Activated naive CD8-positive, alpha-beta T cell treated with anti-CD3 and anti-CD28 coated beads, Interleukin-2, amount 10 ng/mL, durations not matched to agents 7 days and 5 days (primary cell): ENCODE measurements at regions not wholly inside any gene's neighbourhood (a gene's known extent, or its start where the extent isn't known, plus 50 kb on each side); places are given as distances from the start of the nearest gene placed in this dataset.

Experiments
- ATAC-seq: fragments of 150-1000 bp; cut with Tn5 transposase; one replicate; pipeline ENCODE4 v1.10.0; 2021; ENCODE audit warnings: low read depth, moderate library complexity
- POLR2A ChIA-PET: fragments of 350-600 bp; sonication (Branson Sonifier 250); formaldehyde crosslinking; loops from one replicate; lab custom pipeline; 2021; ENCODE audit warnings: antibody characterized with exemption; lab: Charles Lee
- DNase-seq: peaks from one replicate; pipeline ENCODE4 v3.0.0; 2021
- H3K27ac Mint-ChIP-seq: one replicate; pipeline ENCODE4 v1.8.0; 2022; ENCODE audit warnings: mild to moderate bottlenecking, mixed read lengths
- H3K27me3 Mint-ChIP-seq: one replicate; pipeline ENCODE4 v1.8.0; 2022; ENCODE audit warnings: mild to moderate bottlenecking, moderate library complexity, mixed read lengths
- H3K36me3 Mint-ChIP-seq: one replicate; pipeline ENCODE4 v1.8.0; 2021; ENCODE audit warnings: mild to moderate bottlenecking, mixed read lengths
- H3K4me1 Mint-ChIP-seq: one replicate; pipeline ENCODE4 v1.8.0; 2021; ENCODE audit warnings: mixed read lengths
- H3K4me3 Mint-ChIP-seq: one replicate; pipeline ENCODE4 v1.8.0; 2022; ENCODE audit warnings: mild to moderate bottlenecking, moderate library complexity, mixed read lengths
- H3K9me3 Mint-ChIP-seq: one replicate; pipeline ENCODE4 v1.8.0; 2021; ENCODE audit warnings: mixed read lengths

DNA sequence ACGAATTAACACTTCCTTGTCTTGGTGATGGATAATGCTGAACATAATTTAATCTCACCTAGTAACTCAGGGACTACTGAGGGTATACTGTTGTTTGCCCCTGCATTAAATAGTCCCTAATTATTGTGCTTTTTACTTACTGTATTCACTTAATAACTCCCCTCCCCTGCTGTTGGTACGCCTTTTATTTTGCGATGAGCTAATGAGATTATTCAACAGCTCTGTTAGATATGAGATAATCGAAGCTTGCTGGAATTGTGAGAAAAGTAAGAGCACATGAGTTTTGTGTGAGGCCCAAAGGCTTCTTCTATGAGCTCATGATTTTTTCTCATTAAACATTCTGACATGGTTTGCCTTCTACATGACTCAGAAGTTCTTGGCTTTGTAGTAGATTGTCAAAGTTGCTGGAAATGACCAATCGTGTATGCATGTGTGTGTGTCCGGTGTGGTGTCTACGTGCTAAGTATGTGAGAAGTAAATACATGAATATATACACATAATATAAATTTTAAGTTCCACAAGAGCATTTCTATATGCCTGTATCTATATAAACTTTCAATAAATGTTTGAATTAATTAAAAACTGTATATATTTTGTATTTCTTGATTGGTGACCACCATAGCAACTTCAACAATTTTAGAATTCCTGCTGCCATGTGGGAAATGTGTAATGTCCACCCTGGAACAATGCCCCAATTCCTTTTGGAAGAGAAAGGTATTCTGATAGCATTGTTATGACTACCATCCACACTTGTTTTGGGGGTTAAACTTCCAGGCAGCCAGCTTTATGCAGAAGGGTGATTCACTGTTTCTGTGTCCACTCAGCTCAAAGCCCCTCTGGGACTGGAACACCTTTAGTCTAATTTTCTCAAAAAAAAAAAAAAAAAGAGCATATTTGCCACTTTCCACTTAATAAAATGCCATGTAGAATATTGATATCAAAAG is 106.2 kb downstream of the SAMD9 start:
- POLR2A ChIA-PET: no interaction called here
- Mint-ChIP-seq H3K4me3 (no peak overlapping the region), H3K27me3 (peaks cover 19% of the 10 kb centered on the region), H3K27ac (no peak overlapping the region), H3K4me1 (peaks cover 7% of the 10 kb centered on the region), H3K9me3 (peaks cover 1% of the 10 kb centered on the region), H3K36me3 (no peaks in the 10 kb centered on the region)
- no peak for DNase-seq
- no peak for ATAC-seq

DNA sequence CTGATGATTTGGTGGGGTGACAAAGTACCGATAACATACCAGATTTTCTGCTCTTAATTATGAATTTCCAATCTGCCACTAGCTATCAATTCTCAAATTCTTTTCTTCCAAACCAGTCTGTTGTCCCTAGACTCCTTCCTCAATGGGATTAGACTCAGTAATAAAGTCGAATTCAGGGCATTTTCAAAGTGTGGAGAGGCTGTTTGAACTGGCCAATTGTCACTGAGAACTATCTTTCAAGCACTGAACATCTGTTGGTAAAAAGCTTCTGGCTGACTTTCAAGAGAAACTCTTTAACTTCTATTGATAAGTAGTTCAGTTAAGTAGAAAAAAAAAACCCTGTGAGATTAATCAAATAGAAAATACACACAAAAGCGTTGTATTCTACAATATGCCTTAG is 108.9 kb downstream of the SAMD9 start:
- H3K9me3 Mint-ChIP-seq: peaks cover 1% of the 10 kb centered on the region
- POLR2A ChIA-PET: no interaction called here
- no peak overlapping the region for H3K27ac Mint-ChIP-seq
- H3K4me3 Mint-ChIP-seq: no peak overlapping the region
- peaks cover 22% of the 10 kb centered on the region for H3K27me3 Mint-ChIP-seq
- no peaks in the 10 kb centered on the region for H3K4me1 Mint-ChIP-seq
- ATAC-seq (no peak), DNase-seq (no peak)
- no peaks in the 10 kb centered on the region for H3K36me3 Mint-ChIP-seq

DNA sequence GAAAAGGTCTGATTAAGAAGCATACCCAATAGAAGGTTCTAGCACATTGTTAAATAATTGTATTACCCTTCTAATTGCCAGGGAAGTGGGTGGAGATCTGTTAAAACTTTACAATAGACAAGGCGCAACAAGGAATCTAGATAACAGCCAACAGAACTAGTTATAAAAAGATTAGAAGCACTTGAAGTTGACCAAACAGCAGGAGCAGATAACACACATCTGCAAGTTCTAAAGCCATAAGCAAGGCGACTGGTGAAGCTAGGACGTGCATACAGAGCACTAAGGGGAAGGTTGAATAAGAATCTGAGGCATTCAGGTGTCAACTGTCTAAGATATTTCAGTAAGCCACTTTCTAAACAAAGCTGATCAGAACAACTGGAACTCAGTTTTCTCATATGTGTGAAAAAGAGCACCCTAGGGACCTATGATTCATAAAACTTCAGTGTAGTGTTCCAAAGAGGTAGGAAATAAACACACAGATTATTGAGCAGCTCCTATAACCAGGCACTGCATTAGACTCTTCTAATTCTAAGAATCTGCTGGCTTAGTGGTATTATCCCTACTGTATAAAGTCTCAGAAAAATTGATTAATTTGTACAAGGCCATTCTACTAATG is 111.2 kb downstream of the SAMD9 start:
- Mint-ChIP-seq H3K27me3 (peaks cover 24% of the 10 kb centered on the region), H3K36me3 (no peaks in the 10 kb centered on the region), H3K9me3 (peaks cover 1% of the 10 kb centered on the region), H3K27ac (no peak overlapping the region), H3K4me3 (no peak overlapping the region), H3K4me1 (no peaks in the 10 kb centered on the region)
- POLR2A ChIA-PET: no interaction called here
- ATAC-seq: no peak
- no peak for DNase-seq

DNA sequence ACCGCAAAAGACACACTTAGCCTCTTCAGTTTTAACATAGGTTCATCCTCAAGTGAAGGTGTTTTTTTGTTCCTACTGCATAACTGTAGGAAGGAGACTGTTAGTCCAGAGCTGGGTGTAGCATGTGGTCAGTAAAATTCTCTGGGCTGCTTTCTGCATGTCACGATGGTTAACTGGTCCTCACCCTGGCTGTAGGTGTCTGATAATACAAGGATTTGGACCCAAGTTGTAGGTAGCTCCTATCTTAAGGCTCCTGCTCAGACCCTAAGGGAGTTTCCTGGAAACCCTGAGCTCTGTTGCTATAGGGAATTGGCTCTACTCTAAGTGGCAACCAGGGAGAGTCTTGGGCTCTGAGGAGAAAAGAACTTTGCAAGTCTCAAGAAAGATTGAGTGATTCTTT is 112.9 kb downstream of the SAMD9 start:
- POLR2A ChIA-PET: no interaction called here
- Mint-ChIP-seq H3K9me3 (peaks cover 1% of the 10 kb centered on the region), H3K4me3 (no peak overlapping the region), H3K4me1 (no peaks in the 10 kb centered on the region), H3K27ac (no peak overlapping the region), H3K27me3 (peaks cover 19% of the 10 kb centered on the region), H3K36me3 (no peaks in the 10 kb centered on the region)
- ATAC-seq (no peak), DNase-seq (no peak)

DNA sequence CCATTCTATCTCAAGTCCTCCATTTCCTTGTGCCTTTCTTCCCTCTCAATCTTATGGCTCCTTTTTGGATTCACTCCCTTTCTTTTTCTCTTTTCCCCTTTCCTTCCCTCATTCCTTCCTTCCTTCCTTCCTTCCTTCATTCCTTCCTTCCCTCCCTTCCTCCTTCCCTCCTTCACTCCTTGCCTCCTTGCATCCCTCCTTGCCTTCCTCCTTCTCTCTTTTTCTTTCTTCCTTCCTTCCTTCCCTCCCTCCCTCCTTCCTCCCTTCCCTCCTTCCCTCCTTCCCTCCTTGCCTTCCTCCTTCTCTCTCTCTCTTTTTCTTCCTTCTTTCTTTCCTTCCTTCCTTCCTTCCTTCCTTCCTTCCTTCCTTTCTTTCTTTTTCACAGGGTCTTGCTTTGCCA is 120.1 kb downstream of the SAMD9 start:
- POLR2A ChIA-PET: no interaction called here
- Mint-ChIP-seq H3K27ac (no peak overlapping the region), H3K27me3 (peaks cover 17% of the 10 kb centered on the region), H3K9me3 (no peaks in the 10 kb centered on the region), H3K4me3 (no peak overlapping the region), H3K4me1 (no peaks in the 10 kb centered on the region), H3K36me3 (peaks cover 1% of the 10 kb centered on the region)
- DNase-seq (no peak), ATAC-seq (no peak)

DNA sequence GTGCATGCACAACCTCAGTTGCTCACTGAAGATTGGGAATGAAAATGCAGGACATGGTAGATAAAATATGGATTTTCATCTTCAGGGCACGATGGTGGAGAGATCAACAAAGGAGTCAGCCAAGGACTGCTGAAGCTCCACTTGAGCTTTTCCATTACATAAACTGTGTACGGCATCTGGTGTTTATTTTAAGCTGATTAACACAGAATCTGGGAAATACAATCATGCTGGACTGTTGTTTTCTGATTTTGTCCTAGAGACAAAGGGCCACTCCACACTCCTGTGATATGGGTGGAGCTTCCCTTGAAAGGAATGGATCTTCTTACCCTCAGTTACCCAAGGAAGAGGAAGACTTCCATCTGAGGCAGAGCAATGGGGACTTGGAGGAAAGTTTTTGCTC is 120.6 kb downstream of the SAMD9 start:
- Mint-ChIP-seq H3K36me3 (peaks cover 1% of the 10 kb centered on the region), H3K27ac (no peak overlapping the region), H3K4me3 (no peak overlapping the region), H3K4me1 (no peaks in the 10 kb centered on the region), H3K9me3 (no peaks in the 10 kb centered on the region), H3K27me3 (peaks cover 17% of the 10 kb centered on the region)
- DNase-seq: no peak
- ATAC-seq: no peak
- POLR2A ChIA-PET: no interaction called here

DNA sequence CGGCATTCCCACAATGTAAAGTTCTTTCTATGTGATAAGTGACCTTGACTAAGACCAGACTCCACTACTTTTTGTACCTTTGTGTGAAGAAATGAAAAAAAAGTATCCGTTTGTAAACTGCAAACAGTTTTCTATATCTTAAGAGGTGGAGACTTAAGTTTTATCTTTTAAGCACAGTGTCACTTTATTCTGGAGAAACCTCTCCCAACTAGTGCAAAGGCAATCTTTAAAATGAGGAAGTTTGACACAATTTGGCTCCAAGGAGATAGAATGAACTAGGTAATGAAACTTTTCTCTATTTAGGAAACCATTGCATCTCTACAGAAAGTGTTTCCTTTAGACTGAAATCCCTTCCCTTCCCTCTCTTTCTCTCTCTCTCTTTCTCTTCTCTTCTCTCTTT is 122.9 kb downstream of the SAMD9 start:
- DNase-seq (no peak), ATAC-seq (no peak)
- H3K36me3 Mint-ChIP-seq: peaks cover 1% of the 10 kb centered on the region
- POLR2A ChIA-PET: no interaction called here
- no peaks in the 10 kb centered on the region for H3K9me3 Mint-ChIP-seq
- no peak overlapping the region for H3K27ac Mint-ChIP-seq
- H3K27me3 Mint-ChIP-seq: peaks cover 20% of the 10 kb centered on the region
- no peak overlapping the region for H3K4me3 Mint-ChIP-seq
- H3K4me1 Mint-ChIP-seq: no peaks in the 10 kb centered on the region

DNA sequence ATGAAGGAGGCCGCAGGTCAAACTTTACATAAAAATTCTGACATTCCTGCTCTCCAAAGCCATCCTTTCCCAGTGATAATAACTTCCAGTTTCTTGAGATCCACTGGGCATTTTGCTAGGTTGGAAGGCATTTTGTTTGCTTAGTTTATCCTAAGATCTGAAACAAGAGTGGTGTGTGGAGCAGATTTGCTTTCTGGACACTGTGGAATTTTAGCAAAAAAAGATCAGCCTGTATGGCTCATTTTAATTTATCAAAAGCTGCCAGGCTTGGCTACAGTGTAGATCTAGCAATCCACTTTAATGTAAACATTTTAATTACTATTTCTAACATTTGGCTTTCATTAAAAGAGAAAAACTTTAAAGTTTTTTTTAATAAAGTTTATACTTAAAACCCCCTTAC is 124.8 kb downstream of the SAMD9 start:
- Mint-ChIP-seq H3K27me3 (peaks cover 7% of the 10 kb centered on the region), H3K4me1 (no peaks in the 10 kb centered on the region), H3K4me3 (no peak overlapping the region), H3K36me3 (peaks cover 1% of the 10 kb centered on the region), H3K9me3 (no peaks in the 10 kb centered on the region), H3K27ac (no peak overlapping the region)
- DNase-seq: no peak
- ATAC-seq: no peak
- POLR2A ChIA-PET: no interaction called here

DNA sequence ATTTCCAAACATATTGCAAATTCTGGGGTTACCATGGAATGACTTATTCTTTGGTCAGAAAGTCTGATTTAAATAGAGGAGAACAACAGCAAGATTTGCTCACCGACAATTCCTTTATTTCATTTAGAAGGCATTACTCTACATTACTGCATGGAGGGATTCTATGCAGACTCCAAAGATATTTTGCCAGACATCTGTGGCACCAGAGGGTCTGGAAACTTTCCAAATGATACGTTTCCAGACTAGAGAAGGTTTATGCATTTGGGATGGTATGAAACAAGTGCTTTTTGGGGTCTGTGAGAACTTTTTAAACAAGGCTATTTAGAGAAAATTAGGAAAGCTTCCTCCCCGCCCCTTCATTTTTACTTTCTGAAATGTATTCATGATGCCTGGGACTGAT is 125.3 kb downstream of the SAMD9 start:
- H3K4me3 Mint-ChIP-seq: no peak overlapping the region
- POLR2A ChIA-PET: no interaction called here

DNA sequence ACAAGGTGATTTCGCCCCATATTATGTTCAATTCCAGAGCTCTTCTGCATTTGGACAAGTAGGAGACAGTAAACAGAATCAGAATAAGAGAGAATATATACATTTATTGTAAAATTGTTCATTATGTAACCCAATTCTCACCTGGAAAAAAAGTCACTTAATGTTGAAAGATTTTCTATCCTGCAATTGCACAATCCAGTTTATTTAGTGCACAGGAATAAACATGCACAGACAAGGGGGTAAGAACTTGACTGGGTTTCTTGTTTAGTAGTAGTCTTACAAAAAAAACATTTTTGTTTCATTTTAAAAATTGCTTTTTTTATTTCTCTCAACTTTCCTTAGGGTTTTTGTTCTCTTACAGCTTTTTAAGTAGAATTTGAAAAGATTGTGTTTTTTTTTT is 126.6 kb downstream of the SAMD9 start:
- H3K27ac Mint-ChIP-seq: no peak overlapping the region
- ATAC-seq (no peak), DNase-seq (no peak)
- no peak overlapping the region for H3K4me3 Mint-ChIP-seq
- POLR2A ChIA-PET: no interaction called here
- no peaks in the 10 kb centered on the region for H3K9me3 Mint-ChIP-seq
- peaks cover 6% of the 10 kb centered on the region for H3K27me3 Mint-ChIP-seq
- no peaks in the 10 kb centered on the region for H3K36me3 Mint-ChIP-seq
- no peaks in the 10 kb centered on the region for H3K4me1 Mint-ChIP-seq

More for the DNA sequence above, 125.3 kb downstream of the SAMD9 start:
- H3K4me1 Mint-ChIP-seq: no peaks in the 10 kb centered on the region
- H3K27me3 Mint-ChIP-seq: peaks cover 6% of the 10 kb centered on the region
- H3K27ac Mint-ChIP-seq: no peak overlapping the region
- no peak for ATAC-seq
- H3K9me3 Mint-ChIP-seq: no peaks in the 10 kb centered on the region
- DNase-seq: no peak
- no peaks in the 10 kb centered on the region for H3K36me3 Mint-ChIP-seq

DNA sequence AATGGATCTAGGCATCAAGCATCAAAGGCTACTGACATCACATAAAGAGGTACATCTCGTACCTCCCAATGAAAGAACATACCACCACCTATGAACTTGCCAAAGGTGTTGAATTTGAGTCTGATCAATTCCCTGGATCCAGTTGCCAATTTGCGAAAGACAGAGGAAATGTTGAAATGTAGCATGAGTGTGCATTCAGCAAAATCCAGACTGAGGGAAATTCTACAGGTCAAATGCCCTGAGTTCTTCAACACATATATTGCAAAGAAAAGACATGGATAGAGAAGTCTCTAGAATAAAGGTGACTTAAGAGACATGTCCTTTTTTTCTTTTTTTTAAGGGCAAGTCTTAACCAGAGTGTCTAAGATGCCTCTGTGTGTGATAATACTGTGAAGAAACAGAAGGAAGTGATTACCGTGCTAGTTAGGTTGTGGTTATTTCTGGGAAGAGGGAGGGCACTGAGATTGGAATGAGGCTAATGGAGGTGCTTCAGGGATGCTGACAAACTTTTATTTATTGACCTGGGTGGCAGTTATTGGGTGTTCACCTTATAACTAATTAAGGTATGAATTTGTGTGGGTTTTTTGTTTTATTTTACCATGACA is 128.7 kb downstream of the SAMD9 start:
- Mint-ChIP-seq H3K36me3 (no peaks in the 10 kb centered on the region), H3K27me3 (peaks cover 6% of the 10 kb centered on the region), H3K4me1 (no peaks in the 10 kb centered on the region), H3K27ac (no peak overlapping the region), H3K9me3 (peaks cover 1% of the 10 kb centered on the region), H3K4me3 (no peak overlapping the region)
- DNase-seq (no peak), ATAC-seq (no peak)
- POLR2A ChIA-PET: no interaction called here

DNA sequence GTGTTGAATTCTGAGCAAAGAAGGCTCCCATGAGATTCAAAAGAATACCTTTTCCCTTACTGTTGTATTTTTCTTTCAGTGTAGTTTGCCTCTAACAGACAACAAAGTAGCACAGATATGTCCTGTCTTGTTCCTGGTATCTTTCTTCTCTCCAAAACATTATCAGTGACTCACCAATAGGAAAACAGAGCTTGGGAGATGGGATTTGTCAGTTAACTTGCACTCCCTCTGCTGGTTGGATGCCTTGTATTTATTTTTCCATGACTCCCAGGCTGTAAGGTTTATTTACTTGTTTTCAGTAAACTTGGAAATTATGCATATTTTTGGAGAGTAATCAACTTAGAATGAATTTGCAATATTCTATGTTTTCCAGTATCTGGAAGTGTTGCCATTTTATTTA is 129.7 kb downstream of the SAMD9 start:
- DNase-seq: no peak
- POLR2A ChIA-PET: no interaction called here

DNA sequence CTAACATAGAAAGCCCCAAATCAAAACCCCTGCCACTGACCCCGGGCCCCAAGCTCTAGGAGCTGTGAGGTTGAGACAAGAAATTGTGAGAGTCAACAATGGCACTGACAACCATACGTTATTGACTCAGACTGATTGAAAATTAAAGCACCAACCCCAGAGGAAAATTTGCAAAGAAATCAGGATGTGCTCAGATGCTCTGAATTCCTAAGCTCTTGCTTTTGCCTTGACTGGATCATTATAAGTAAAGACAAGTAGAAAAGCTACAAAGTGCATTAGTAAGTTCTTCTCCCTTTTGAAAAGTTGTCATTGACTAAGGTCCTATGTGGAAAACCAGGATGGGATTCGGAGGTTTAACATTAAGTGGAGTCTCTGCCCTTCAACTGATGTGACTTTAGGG is 130.2 kb downstream of the SAMD9 start:
- Mint-ChIP-seq H3K4me3 (no peak overlapping the region), H3K27ac (no peak overlapping the region), H3K27me3 (peaks cover 6% of the 10 kb centered on the region), H3K9me3 (peaks cover 3% of the 10 kb centered on the region), H3K4me1 (no peaks in the 10 kb centered on the region), H3K36me3 (peaks cover 2% of the 10 kb centered on the region)
- ATAC-seq (no peak), DNase-seq (no peak)
- POLR2A ChIA-PET: no interaction called here

More for the DNA sequence above, 129.7 kb downstream of the SAMD9 start:
- Mint-ChIP-seq H3K36me3 (peaks cover 2% of the 10 kb centered on the region), H3K4me3 (no peak overlapping the region), H3K27ac (no peak overlapping the region), H3K9me3 (peaks cover 3% of the 10 kb centered on the region), H3K4me1 (no peaks in the 10 kb centered on the region), H3K27me3 (peaks cover 6% of the 10 kb centered on the region)
- ATAC-seq: no peak

DNA sequence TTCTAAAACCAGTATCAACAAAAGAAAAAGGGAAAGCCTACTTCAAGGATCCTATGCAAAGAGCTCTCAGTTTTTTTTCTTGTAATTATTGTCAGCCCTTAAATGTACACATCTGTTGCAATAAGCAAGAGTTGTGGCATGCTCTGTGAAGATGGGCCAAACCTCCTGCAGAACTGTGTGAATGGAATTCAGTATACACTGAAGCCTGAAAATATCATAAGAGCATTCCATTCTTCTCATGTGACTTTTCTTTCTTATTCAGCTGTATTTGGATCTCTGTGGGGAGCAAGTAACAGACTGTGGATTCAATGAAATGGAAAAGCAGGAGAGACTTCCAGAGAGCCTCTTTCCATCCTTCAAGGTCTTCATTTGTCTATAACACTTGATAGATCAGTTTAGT is 130.7 kb downstream of the SAMD9 start:
- Mint-ChIP-seq H3K36me3 (peaks cover 2% of the 10 kb centered on the region), H3K4me1 (no peaks in the 10 kb centered on the region), H3K4me3 (no peak overlapping the region), H3K9me3 (peaks cover 3% of the 10 kb centered on the region), H3K27ac (no peak overlapping the region), H3K27me3 (peaks cover 6% of the 10 kb centered on the region)
- POLR2A ChIA-PET: no interaction called here
- ATAC-seq (no peak), DNase-seq (no peak)
